Stimulated activated CD4-positive, alpha-beta T cell treated with anti-CD3 and anti-CD28 coated beads, Interleukin-15, amount 100 ng/mL, for 24 hours (primary cell): ENCODE measurements at regions not wholly inside any gene's neighbourhood (a gene's known extent, or its start where the extent isn't known, plus 50 kb on each side); places are given as distances from the start of the nearest gene placed in this dataset.

Experiments
- DNase-seq: peaks from one replicate; pipeline ENCODE4 v3.0.0-alpha.2; 2020

DNA sequence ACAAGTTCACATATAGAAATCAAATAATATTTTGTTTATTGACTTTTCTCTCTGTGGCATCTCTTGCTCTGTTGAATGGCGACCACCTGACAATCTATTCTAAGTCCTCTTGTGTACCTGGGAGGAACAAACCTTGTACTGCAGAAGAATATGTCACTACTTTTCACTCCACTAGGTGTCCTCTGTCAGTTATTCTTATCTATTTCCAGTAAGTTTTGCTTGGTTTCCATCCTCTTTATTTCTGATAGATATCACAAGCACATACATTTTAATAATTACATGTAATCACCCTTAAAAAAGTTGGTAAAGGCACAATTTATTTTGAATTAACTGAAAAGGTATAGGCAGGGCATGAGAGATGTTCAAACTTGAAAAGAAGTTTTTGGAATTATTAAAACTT lies 238.4 kb downstream of the SNCA start:
- DNase-seq, result no peak

DNA sequence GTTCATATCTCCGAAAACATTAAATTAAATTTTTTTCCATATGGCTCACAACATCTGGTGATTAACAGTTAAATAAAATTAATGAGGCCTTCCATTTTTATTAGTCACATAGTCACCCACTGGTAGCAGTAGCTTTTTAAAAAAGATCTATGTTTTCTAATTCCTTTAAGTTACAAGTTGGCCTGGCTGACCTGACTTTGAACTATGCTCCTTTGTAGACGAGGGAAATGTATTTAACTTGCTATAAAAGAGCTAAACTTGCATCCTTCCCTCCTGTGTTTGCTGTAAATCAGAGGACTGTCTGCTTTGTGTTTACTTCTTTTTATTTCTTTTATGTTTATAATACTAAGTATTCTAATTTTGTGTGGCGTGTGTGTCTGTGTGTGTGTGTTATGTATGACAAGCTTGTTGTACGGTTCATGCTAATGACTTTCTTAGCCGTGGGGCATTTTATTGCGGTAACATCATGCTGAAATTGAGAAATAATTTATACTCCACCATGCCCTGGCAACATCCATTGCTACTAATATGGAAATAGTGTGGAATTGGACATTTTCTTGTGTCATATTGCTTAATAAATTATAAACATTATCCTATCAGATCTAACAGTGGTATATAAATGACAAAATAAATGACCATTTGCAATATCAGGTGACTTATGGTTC lies 241.7 kb downstream of the SNCA start:
- DNase-seq, result no peak

DNA sequence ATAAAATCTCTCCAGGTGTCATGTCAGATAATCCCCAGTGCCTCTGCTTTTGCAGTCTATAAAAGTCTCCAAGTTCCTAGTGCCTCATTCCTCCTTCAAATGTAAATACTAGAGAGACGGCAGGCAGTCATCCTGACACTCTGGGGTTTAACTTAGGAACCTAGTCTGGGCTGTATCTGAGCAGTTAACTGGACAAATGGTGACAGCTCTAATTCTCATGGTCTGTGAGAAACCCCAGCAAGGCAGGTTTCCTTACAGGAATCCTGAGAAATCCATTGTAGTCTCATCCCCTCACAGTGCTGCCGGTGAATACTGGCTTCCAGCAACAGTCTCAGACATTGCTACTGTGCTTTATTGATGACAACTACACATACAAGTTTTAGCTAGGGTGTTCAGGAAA lies 246.8 kb downstream of the SNCA start:
- DNase-seq, result no peak

DNA sequence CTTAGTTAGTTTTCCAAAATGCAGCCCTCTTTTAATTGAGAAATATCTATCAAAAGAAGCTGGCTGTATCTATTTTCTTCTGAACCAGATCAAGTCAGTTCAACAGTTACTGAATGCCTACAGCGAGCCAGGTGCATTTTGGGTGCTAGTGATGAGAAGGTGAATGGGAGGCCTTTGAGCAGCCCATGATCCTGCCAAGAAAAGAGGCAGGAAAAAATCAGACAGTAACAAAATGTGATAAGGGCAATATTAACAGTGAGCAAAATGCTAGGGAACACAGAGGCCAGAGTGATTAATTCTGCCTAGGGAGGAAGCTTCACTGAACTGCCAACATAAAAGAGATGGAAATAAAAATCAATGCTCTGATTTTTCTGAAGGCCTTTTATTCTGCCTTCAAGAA lies 248.5 kb downstream of the SNCA start:
- DNase-seq, result no peak

DNA sequence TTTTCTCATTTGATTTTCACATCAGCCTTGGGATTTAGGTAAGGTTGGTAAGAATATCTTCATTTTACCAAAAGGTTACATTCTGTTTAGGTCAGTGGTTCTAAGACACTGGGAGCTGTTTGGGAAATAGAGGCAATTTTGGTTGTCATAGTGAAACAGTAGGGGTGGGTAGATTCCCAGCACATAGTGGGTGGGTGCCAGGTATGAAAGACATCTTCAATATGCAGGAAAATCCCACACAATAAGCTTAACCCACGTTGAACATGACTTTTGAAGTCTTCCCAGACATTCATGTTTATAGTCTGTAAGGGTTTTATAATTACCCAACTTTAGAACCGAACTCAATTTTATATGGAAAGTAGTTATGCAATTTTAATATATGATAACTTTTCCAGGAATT lies 249.6 kb downstream of the SNCA start:
- DNase-seq, result no peak

DNA sequence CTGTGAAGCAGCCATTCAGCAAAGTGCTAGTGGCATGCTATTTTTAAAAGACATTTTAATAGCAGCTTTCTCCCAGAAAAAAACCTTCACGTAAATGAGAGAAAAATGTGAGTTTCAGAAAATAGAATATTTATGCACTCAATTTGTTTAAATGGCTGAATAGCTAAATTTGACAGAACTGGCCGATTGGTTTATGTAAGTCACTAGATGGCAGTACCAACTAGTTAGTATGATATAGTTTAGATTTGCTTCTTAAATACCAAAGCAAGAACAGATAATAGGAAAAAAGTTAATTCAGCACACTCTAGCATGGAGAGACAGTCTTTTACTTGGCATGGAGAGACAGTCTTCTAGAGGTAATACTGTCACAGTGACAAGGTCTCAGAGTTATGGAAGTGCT lies 250.1 kb downstream of the SNCA start:
- DNase-seq, result no peak

DNA sequence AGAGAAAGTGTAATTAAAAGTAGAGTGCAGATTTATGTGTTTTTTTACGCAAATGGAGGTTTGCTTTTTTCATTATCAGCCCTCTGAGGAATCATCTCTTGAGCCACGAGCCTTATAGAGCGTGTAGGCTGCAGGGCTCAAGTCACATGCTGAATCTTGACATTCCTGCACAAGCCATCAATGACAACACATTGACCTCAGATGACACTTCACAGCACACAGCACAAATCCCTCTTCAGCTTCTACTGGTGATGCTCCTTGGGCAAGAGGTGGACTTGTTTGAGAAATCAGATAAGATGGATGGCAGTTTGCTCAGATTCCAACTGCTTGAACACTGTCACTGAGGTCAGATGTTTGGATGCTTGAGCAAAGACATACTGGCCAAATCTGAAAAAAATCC lies 250.6 kb downstream of the SNCA start:
- no peak for DNase-seq

DNA sequence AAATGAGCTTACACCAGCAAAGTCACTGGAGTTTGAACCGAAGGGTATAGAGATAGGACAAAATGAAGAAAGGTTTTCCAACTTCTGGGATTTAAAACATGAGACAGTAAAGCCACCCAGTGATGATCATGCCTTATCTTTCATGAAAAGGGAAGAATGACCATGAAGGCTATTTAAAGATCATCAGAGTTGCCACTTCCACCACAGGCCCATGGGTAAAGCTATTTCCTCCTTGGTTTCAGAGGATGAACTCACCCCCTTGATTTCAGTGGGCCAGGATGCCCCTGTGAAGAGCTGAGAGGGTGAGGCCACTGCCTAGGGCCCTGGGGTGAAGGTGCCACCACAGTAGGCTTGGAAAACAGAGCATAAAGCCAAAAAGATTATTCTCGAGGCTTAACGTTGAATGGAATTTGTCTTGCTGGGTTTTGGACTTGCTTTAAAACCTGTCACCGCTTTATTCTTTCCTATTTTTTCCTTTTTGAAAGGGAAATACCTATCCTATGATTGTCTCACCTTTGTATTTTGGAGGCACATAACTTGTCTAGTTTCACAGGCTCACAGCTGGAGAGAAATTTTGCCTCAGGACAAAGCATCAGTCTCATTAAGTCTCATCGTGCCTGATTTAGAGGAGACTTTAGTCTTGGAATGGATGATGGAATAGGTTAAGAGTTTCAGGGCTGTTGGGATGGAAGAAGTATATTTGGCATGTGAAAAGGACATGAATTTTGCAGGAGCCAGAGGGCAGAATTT lies 254.0 kb downstream of the SNCA start:
- DNase-seq, result no peak

DNA sequence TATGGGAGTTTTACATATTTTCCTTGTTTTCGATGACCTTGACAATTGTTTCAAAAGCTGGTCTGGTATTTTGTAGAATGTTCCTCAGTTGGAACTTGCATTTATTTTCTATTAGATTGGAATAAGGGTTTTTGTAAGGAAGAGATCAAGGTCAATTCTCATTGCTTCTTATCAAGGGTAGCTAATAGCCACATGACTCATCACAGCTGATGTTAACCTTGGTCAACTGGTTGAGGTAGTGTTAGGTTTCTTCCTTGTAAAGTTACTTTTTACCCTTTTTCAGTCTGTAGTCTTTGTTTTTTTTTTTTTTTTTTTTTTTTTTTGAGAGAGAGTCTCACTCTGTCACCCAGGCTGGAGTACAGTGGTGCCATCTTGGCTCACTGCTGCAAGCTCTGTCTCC lies 257.2 kb downstream of the SNCA start:
- no peak for DNase-seq

DNA sequence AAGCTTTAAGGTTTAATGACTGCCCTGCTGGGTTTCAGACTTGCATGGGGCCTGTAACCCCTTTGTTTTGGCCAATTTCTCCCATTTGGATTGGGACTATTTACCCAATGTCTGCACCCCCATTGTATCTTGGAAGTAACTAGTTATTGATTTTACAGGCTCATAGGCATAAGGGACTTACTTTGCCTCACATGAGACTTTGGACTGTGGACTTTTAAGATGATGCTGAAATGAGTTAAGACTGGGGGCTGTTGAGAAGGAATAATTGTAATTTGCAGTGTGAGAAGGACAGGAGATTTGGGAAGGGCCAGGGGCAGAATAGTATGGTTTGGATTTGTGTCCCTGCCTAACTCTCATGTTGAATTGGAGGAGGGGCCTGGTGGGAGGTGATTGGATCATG lies 260.7 kb downstream of the SNCA start:
- no peak for DNase-seq

DNA sequence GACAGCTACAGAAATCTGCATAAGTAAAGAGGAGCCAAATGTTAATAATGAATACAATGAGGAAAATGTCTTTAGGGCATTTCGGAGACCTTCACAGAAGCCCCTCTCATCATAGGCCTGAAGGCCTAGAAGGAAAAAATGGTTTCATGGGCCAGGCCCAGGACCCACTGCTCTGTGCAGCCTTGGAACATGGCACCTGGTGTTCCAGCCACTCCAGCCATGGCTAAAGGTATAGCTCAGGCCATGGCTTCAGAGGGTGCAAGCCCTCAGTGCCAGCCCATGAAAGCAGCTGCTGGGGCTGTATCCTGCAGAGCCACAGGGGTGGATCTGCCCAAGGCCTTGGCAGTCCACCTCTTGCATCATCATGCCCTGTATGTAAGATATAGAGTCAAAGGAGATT lies 261.1 kb downstream of the SNCA start:
- no peak for DNase-seq

DNA sequence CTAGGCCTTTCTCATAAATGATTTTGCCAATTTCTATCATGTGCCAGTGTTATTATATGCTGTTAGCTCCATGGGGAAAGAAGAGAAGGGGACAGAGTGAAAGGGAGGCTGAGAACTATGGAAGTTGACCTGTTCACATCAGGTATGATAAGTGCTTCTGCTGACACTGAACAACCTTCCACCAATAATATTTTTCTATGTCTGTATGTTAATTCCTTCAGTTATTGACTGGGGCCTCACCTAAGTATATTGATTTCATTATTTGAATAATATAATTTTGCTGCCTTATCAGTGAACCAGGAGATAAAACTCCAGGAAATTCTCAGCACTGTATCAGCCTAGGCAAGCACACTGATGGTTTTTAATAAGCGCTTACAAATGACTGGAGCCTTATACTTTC lies 262.8 kb downstream of the SNCA start:
- DNase-seq, result no peak

DNA sequence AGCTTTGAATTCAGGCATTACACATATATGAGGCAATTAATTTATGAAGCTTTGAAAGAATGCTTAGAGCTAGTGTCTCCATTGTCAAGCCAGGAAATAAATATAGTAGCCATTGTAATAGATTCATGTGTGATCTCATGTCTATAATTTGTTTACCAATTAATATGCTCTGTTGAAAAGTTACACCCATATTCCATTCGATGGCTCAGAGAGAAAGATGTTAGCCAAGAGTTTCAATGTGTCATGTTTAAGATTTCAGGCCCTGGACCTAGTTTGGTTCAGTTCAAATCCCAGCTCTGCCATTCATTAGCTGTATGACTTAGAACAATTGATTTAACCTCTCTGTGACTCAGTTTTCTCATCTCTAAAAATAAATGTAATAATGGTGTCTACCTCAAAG lies 263.3 kb downstream of the SNCA start:
- no peak for DNase-seq

DNA sequence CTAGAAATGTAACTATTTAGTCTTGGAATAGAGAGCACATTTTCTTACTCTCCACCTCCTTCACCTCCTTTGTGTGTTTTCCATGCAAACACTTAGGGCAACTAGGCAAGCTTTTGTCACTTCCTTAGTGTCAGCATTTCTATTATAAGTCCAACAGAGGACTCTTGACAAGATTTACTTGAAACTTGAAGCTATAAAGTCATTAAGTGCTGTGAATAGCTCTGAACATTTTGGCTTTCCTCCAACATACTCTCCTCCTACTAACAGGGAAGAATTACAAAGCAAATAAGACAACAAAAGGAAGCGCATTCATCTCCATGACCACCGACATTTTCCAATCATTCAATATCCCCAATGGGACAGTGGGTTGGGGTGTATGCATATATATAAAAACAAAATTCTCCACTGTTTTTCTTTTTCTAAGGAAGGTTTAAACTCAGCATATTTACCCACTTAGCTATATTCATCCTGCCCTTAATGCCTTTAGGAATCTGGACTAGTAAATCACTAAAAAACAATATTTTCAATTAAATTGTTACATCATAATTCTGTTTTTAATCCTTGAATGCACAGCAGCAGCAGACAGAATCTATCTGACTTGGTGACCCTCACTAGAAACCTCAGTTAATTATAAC lies 264.6 kb downstream of the SNCA start:
- no peak for DNase-seq

DNA sequence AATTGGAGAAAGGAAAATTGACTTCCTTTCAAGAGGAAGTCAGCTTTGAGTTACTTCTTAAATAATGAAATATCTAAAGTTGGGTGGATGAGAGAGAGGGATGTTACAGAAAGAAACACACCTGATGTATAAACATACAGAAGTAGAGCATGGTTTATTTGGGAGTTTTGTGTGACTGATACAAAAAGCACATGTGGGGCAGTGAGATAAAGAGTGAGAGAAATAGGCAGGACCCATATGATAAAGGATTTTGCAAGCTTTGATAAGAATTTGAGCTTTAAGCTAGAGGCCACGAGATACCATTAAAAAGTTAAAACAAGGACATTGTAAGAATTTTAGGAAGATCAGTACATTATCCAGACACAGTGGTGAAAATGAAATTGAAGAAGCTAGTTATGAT lies 263.3 kb upstream of the GPRIN3 start:
- no peak for DNase-seq

DNA sequence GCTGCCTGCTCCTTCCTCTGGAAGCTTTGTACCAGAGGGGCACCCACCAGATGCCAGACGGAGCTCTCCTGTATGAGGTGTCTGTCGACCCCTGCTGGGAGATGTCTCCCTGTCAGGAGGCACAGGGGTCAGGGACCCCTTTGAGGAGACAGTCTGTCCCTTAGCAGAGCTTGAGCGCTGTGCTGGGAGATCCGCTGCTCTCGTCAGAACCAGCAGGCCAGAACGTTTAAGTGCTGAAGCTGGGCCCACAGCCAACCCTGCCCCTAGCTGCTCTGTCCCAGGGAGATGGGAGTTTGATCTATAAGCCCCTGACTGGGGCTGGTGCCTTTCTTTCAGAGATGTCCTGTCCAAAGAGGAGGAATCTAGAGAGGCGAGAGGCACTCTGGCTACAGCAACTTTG lies 260.3 kb upstream of the GPRIN3 start:
- no peak for DNase-seq

DNA sequence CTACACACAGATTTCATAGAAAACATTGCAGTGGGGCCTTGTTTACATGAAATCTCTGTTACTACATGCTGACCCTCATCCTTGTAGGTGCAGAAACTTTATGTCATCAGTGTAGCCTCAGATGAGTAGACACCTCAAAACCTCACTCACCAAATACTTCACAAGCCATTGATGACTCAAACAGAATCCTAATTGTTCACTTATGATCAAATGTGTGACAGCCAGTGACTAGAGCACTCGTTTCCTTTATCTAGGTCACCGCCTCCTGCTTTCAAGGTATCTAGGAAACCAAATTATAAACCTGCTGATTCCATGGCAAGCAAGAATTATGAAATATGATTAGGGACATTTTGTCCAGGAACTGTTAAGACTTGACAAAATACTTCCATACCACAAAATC lies 255.8 kb upstream of the GPRIN3 start:
- no peak for DNase-seq

DNA sequence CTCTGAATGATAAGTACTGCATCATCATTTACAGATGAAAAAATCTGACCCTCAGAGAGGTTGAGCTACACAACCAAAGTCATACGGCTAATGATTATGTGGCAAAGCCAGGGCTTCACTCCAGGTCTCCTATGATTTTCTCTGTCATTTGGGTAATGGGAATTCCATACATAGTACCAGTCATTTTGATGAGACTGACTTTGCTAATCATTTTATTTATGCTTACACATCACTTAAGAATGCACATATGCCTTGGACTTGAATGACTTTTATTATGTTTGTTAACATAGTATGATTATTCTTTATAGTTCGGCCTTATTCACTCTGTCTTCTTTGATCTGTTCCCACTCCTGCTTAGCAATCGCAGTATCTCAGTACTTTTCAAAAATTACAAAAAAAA lies 255.1 kb upstream of the GPRIN3 start:
- DNase-seq, result no peak

DNA sequence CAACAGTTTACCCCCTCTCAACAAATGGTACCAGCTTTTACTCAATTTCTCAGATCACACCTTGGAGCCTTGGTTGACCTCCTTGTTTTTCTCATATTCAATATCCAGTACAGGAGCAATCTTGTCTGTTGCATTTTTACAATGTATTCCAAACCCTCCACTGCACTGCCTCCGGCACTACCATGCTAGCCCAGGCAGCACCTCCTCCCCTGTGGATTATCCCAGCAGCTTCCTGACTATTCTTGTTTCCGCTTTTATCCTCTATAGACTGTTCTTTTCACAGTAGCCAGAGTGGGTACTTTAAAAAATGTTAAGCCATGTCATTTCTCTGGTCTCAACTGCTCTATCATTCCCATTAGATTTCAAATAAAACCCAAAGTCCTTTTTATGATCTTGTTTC lies 253.4 kb upstream of the GPRIN3 start:
- DNase-seq, result no peak

DNA sequence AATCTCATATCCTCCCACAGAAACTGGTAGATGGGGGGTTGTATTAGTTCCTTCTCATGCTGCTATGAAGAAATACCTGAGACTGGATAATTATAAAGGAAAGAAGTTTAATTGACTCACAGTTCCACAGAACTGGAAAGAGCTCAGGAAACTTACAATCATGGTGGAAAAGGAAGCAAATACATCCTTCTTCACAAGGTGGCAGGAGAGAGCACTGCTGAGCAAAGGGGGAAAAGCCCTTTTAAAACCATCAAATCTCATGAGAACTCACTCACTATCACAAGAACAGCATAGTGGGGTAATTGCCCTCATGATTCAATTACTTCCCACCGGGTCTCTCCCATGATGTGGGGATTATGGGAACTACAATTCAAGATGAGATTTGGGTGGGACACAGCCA lies 250.5 kb upstream of the GPRIN3 start:
- DNase-seq, result no peak

DNA sequence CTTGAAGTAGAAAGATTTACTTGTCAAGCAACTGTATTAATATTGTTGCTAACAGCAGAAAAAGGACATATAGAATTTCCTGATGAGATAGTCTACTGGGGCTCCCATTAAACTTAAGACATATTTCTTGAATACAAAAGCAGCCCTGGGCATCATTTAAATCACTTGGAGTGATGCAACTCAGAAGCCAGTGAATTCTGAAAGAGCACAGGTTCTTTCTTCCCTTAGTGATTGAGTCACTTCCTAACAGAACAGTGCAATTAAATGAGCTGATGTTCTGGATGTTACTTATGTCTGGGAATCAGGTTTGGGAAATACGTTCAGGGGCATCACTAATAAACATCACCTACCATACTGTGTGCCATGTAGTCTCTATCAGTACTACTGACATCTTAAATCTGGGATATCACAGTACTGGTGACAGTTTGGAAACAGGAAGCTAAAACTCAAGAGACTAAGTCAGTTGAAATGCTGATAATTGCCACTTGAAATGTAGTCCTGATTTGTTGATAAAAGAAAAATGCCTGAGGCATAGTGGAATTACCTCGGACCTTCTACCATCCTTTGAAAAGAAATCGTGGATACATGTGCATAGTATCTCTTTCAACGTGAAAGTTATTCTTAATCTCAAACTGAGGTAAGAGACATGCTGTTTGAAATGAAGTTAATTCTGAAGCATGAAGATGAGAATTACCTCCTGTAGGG lies 249.2 kb upstream of the GPRIN3 start:
- no peak for DNase-seq

DNA sequence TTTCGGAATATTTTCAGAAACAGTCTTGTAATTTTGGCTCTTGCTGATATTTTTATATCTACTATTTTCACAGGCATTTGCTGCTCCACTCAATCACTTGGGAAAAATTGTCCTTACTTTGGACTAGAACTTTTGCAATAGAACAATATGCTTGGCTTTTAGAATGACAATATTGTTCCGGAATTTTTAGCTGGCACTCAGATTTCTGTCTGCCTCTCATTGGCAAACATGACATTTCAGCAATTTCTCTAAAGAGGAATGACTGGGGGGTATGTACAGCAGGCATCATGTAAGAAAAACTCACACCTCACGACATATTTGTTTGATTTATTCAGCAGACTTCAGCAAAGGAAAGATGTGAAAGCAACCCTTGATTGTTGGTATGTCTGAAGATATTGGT lies 243.6 kb upstream of the GPRIN3 start:
- DNase-seq, result no peak

DNA sequence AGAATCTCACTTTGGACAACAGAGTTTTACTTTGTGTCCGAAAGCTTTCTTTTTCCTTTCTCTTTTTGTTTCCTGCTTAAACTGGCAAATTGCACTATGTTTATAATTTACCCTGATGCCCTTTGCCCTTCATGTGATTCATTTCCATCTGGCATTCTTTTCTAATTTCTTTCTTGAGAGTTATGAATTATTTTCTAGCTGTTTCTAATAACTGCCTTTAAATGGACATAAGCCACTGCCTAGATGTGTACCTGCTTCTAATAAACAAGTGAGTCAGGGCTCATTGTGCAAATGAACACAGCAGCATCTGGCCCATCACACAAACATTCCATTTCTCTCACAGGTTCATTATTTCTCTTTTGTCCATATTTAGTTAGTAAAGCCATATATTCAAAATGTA lies 242.3 kb upstream of the GPRIN3 start:
- no peak for DNase-seq

DNA sequence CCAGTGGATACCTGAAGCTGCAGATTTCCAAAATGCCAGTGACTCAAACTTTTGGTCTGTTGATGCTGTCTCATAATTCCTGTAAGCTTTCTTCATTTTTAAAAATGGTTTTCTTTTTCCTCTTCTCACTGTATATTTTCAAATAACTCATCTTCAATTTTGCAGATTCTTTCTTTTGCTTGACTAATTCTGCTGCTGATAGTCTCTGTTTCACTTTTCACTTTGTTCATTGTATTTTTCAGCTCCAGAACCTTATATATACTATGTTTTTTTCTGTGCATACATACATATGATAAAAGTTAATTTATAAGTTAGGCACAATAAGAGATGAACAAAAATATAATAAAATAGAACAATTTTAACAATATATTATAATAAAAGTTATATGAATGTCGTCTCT lies 237.7 kb upstream of the GPRIN3 start:
- no peak for DNase-seq
